Left ventricle myocardium inferior (tissue), 1 donor: ENCODE measurements at regions not wholly inside any gene's neighbourhood (a gene's known extent, or its start where the extent isn't known, plus 50 kb on each side); places are given as distances from the start of the nearest gene placed in this dataset.
"Not testable (repeated sequence)": the region's sequence is repeated elsewhere in the genome, so short reads cannot be mapped to it uniquely, and the experiment has no call there.

Source experiments
- DNase-seq: peaks from one replicate; pipeline ENCODE4 v3.0.0-alpha.2; 2020
- H3K27ac ChIP-seq: fragments of 200-600 bp; replicated peaks from 2 replicates; pipeline ENCODE4 v1.8.0; 2021
- H3K27me3 ChIP-seq: fragments of 200-600 bp; 2 replicates; pipeline ENCODE4 v1.8.0; 2021; ENCODE audit warnings: low read depth
- H3K36me3 ChIP-seq: fragments of 200-600 bp; 2 replicates; pipeline ENCODE4 v1.8.0; 2021
- H3K4me1 ChIP-seq: fragments of 200-600 bp; 2 replicates; pipeline ENCODE4 v1.8.0; 2021
- H3K4me3 ChIP-seq: fragments of 200-600 bp; 2 replicates; pipeline ENCODE4 v1.8.0; 2021; ENCODE audit warnings: mild to moderate bottlenecking, moderate library complexity
- H3K9me3 ChIP-seq: fragments of 200-600 bp; replicated peaks from 2 replicates; pipeline ENCODE4 v1.8.0; 2021
- intact Hi-C: fragments of 100-400 bp; cut with micrococcal nuclease; formaldehyde crosslinking; loops from one replicate; pipeline ENCODE4 v1.11.0; 2022
- TF ChIP-seq, protein P1 (sequence below): fragments of 200-600 bp; IDR thresholded peaks from 2 replicates; pipeline ENCODE4 v1.8.0; 2021; ENCODE audit warnings: antibody characterized with exemption, mild to moderate bottlenecking, borderline replicate concordance
- donor health status: DM: no; HTN: yes; CAD: no; lungs with severe emphysema.

DNA sequence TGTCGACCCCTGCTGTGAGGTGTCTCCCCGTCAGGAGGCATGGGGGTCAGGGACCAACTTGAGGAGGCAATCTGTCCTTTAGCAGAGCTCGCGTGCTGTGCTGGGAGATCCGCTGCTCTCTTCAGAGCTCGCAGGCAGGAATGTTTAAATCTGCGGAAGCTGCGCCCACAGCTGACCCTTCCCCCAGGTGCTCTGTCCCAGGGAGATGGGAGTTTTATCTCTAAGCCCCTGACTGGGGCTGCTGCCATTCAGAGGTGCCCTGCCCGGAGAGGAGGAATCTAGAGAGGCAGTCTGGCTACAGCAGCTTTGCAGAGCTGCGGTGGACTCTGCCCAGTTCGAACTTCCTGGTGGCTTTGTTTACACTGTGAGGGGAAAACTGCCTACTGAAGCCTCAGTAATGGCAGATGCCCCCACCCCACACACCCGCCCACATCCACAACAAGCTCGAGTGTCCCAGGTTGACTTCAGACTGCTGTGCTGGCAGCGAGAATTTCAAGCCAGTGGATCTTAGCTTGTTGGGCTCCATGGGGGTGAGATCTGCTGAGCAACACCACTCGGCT lies 133.1 kb downstream of the CENPC start:
- H3K36me3 ChIP-seq, H3K4me1 ChIP-seq, DNase-seq, intact Hi-C loops, H3K27me3 ChIP-seq, H3K27ac ChIP-seq, H3K4me3 ChIP-seq: not testable (repeated sequence)
- H3K9me3 ChIP-seq, result peaks cover 44% of the 10 kb centered on the region

DNA sequence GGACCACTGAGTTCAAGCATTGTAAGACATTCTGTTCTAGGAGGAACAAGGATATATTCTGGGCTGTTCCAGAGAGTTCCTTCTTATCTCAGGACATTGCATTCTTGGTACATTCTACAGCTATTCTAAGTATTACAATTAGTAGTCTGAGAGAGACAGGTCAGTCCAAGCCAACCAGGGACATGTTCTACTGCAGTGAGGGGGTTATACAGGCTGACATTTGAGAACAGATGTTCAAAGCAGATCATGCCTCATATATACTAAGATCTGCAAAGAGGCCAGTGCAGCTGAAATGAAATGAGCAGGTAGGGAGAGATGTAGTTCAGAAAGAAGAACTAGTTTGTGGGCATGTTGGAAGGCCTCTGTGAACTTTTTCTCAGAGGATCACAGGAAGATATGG lies 142.0 kb downstream of the CENPC start:
- no peak overlapping the region for H3K27ac ChIP-seq
- no peaks in the 10 kb centered on the region for H3K36me3 ChIP-seq
- intact Hi-C loops, result no loop called here
- no peaks in the 10 kb centered on the region for H3K4me1 ChIP-seq
- no peak overlapping the region for H3K4me3 ChIP-seq
- H3K27me3 ChIP-seq, result no peaks in the 10 kb centered on the region
- H3K9me3 ChIP-seq, result peaks cover 23% of the 10 kb centered on the region
- TF ChIP-seq, protein P1, sequence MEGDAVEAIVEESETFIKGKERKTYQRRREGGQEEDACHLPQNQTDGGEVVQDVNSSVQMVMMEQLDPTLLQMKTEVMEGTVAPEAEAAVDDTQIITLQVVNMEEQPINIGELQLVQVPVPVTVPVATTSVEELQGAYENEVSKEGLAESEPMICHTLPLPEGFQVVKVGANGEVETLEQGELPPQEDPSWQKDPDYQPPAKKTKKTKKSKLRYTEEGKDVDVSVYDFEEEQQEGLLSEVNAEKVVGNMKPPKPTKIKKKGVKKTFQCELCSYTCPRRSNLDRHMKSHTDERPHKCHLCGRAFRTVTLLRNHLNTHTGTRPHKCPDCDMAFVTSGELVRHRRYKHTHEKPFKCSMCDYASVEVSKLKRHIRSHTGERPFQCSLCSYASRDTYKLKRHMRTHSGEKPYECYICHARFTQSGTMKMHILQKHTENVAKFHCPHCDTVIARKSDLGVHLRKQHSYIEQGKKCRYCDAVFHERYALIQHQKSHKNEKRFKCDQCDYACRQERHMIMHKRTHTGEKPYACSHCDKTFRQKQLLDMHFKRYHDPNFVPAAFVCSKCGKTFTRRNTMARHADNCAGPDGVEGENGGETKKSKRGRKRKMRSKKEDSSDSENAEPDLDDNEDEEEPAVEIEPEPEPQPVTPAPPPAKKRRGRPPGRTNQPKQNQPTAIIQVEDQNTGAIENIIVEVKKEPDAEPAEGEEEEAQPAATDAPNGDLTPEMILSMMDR, result no peak
- DNase-seq, result no peak

DNA sequence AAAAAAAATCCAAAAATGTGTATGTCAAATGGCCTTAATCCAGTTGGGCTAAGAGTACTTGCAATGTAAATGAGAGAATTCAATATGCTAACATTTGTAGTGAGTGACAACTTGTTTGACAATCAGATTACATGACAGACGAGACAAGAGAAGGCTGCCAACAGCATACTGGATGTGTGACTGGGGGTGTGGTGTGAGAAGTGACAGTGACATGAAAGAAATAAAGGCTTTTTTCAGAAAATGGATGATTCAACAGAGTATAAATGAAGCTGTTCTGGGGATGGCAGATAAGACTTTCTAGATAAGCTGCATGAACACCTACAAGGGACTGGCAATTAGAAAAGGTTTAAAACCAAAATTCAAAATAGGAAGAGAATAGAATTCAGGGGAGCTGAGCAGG lies 143.4 kb downstream of the CENPC start:
- H3K36me3 ChIP-seq, result no peaks in the 10 kb centered on the region
- no peaks in the 10 kb centered on the region for H3K4me1 ChIP-seq
- DNase-seq, result no peak
- TF ChIP-seq, protein P1, result no peak
- no peaks in the 10 kb centered on the region for H3K27me3 ChIP-seq
- H3K27ac ChIP-seq, result no peak overlapping the region
- peaks cover 10% of the 10 kb centered on the region for H3K9me3 ChIP-seq
- intact Hi-C loops, result no loop called here
- no peak overlapping the region for H3K4me3 ChIP-seq

DNA sequence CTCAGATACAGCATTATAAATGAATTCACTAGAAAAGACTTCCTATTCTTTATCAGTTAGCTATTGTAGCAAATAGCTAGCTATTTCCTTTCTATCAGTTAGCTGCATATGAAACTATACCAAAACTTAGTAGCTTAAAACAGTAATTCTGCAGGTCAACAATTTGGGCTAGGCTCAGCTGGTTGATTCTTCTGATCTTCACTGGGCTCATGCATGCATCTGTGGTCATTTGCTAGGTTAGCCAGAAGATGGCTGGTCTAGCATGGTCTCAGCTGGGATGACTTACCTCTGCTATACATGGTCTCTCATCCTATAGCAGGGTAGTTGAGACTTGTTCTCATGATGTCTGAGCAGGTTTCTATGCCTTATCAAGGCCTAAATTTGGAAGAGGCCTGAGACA lies 147.4 kb downstream of the CENPC start:
- TF ChIP-seq, protein P1, result no peak
- no peak overlapping the region for H3K4me3 ChIP-seq
- no peaks in the 10 kb centered on the region for H3K36me3 ChIP-seq
- peaks cover 3% of the 10 kb centered on the region for H3K27me3 ChIP-seq
- no peak for DNase-seq
- no peak overlapping the region for H3K27ac ChIP-seq
- H3K9me3 ChIP-seq, result no peaks in the 10 kb centered on the region
- no peaks in the 10 kb centered on the region for H3K4me1 ChIP-seq
- intact Hi-C loops, result no loop called here

DNA sequence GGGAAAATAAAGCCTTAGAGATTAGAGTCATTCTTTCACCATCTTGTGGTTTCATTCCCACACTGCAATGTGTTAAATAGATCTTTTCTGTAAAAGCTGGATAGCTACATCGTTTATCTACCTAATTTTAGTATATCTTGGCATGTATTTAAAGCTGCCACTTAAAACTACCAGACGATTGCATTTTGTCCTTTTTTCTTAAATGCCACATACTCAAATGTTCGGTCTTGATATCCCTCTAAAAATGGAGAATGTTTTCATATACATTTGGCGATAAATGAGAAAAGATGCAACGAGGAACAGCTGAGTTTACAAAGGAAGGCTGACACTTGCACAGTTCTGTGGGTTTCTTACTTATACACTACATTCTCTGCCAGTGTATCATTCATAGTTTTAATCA lies 148.3 kb downstream of the CENPC start:
- TF ChIP-seq, protein P1, result no peak
- H3K36me3 ChIP-seq, result no peaks in the 10 kb centered on the region
- H3K27me3 ChIP-seq, result peaks cover 8% of the 10 kb centered on the region
- intact Hi-C loops, result no loop called here
- DNase-seq, result no peak
- H3K9me3 ChIP-seq, result no peaks in the 10 kb centered on the region
- no peaks in the 10 kb centered on the region for H3K4me1 ChIP-seq
- no peak overlapping the region for H3K27ac ChIP-seq
- no peak overlapping the region for H3K4me3 ChIP-seq

DNA sequence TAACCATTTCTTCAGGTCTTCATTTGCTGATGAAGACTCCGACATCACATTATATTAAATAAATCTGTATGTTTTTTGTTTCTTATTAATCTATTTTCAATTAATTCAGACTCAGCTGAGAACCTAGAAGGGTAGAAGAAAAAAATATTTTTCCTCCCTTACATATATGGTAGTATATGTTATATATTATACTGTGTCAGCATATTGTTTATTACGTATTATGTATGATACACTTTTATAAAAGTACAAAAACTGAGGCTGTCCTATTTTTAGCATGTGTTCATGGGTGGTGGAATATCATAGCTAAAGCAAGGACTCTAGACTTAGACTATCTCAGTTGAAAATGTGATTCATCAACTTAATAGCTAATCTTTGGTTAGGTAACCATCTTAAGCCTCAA lies 149.3 kb downstream of the CENPC start:
- no peaks in the 10 kb centered on the region for H3K36me3 ChIP-seq
- no peak overlapping the region for H3K27ac ChIP-seq
- no peaks in the 10 kb centered on the region for H3K4me1 ChIP-seq
- intact Hi-C loops, result no loop called here
- H3K9me3 ChIP-seq, result no peaks in the 10 kb centered on the region
- TF ChIP-seq, protein P1, result no peak
- no peak for DNase-seq
- H3K27me3 ChIP-seq, result peaks cover 8% of the 10 kb centered on the region
- no peak overlapping the region for H3K4me3 ChIP-seq
